IMR-90 (cell line): ENCODE measurements at regions not wholly inside any gene's neighbourhood (a gene's known extent, or its start where the extent isn't known, plus 50 kb on each side); places are given as distances from the start of the nearest gene placed in this dataset.
A peak's percentile ranks its signal among the peaks of the same experiment; 100 is the strongest.

ENCODE experiments used
- ATAC-seq: fragments of 200-7000 bp; cut with Tn5 transposase; 2 replicates; pipeline ENCODE4 v1.9.1; 2020; ENCODE audit warnings: low read depth, mild to moderate bottlenecking, moderate library complexity
- BruUV-seq: library from RNA; stranded (reverse); fragments of 400-500 nt; replicated peaks from 2 replicates; lab custom pipeline; 2021; lab: Mats Ljungman, UMichigan
- CTCF ChIA-PET: fragments of 300-600 bp; formaldehyde crosslinking; extraction: SDS; loops from one replicate; lab custom pipeline; 2021; ENCODE audit warnings: antibody characterized with exemption; lab: Yijun Ruan, JAX
- POLR2A ChIA-PET: fragments of 300-600 bp; sonication (Branson Sonifier 250); formaldehyde crosslinking; loops from one replicate; lab custom pipeline; 2022; ENCODE audit warnings: antibody characterized with exemption; ENCODE audit not compliant: unreplicated experiment; lab: Charles Lee
- DNase-seq: peaks from one replicate; pipeline ENCODE4 v3.0.0; 2013
- H2AFZ ChIP-seq: replicated peaks from 2 replicates; pipeline ENCODE3; 2013; ENCODE audit warnings: low read length, mild to moderate bottlenecking; ENCODE audit not compliant: poor library complexity
- H2AK5ac ChIP-seq: 2 replicates; pipeline ENCODE4 v1.6.1; 2013; ENCODE audit warnings: low read depth, low read length, inconsistent platforms
- H2AK9ac ChIP-seq: replicated peaks from 2 replicates; pipeline ENCODE3; 2013; ENCODE audit warnings: mild to moderate bottlenecking, low read depth, low read length, moderate library complexity; ENCODE audit not compliant: poor library complexity
- H2BK120ac ChIP-seq: 2 replicates; pipeline ENCODE4 v1.6.1; 2013; ENCODE audit warnings: low read depth, low read length, inconsistent platforms
- H2BK15ac ChIP-seq: 3 replicates; pipeline ENCODE4 v1.6.1; 2013; ENCODE audit warnings: low read depth, low read length, inconsistent platforms
- H2BK20ac ChIP-seq: 2 replicates; pipeline ENCODE4 v1.6.1; 2013; ENCODE audit warnings: low read depth, mild to moderate bottlenecking, inconsistent platforms, low read length, moderate library complexity
- H2BK5ac ChIP-seq: 2 replicates; pipeline ENCODE4 v1.6.1; 2013; ENCODE audit warnings: mild to moderate bottlenecking, low read depth, low read length, inconsistent platforms; ENCODE audit not compliant: poor library complexity, severe bottlenecking
- H3K14ac ChIP-seq: replicated peaks from 2 replicates; pipeline ENCODE4 v1.6.1; 2013; ENCODE audit warnings: low read depth, low read length, inconsistent platforms
- H3K18ac ChIP-seq: 2 replicates; pipeline ENCODE4 v1.6.1; 2013; ENCODE audit warnings: low read depth, low read length, control low read depth
- H3K23ac ChIP-seq: 2 replicates; pipeline ENCODE4 v1.6.1; 2013; ENCODE audit warnings: low read depth, low read length, inconsistent platforms
- H3K27ac ChIP-seq: 2 replicates; pipeline ENCODE4 v1.5.1; 2013; ENCODE audit warnings: mild to moderate bottlenecking, control low read depth, low read length; ENCODE audit not compliant: insufficient read depth
- H3K27me3 ChIP-seq: 2 replicates; pipeline ENCODE4 v1.6.1; 2013; ENCODE audit warnings: low read length; ENCODE audit not compliant: control insufficient read depth, insufficient read depth
- H3K36me3 ChIP-seq: 2 replicates; pipeline ENCODE4 v1.6.1; 2013; ENCODE audit warnings: low read length, mixed read lengths; ENCODE audit not compliant: control insufficient read depth, insufficient read depth
- H3K4ac ChIP-seq: 2 replicates; pipeline ENCODE4 v1.6.1; 2013; ENCODE audit warnings: low read depth, low read length, inconsistent platforms
- H3K4me1 ChIP-seq: 2 replicates; pipeline ENCODE4 v1.6.1; 2013; ENCODE audit warnings: low read length, mixed read lengths; ENCODE audit not compliant: control insufficient read depth, insufficient read depth
- H3K4me2 ChIP-seq: 2 replicates; pipeline ENCODE4 v1.6.1; 2013; ENCODE audit warnings: low read depth, mild to moderate bottlenecking, control low read depth, low read length, moderate library complexity
- H3K4me3 ChIP-seq: 2 replicates; pipeline ENCODE4 v1.5.1; 2013; ENCODE audit warnings: low read depth, mild to moderate bottlenecking, control low read depth, low read length, moderate library complexity; ENCODE audit not compliant: insufficient read depth
- H3K56ac ChIP-seq: 2 replicates; pipeline ENCODE4 v1.6.1; 2013; ENCODE audit warnings: low read length, inconsistent platforms; ENCODE audit not compliant: insufficient read depth; ENCODE audit errors: extremely low read depth
- H3K79me1 ChIP-seq, 2 experiments: 2 replicates each; pipeline ENCODE4 v1.6.1; 2013; ENCODE audit warnings: low read length in 2 of 2, inconsistent platforms in 1 of 2, low read depth in 1 of 2
- H3K9ac ChIP-seq: 2 replicates; pipeline ENCODE4 v1.6.1; 2013; ENCODE audit warnings: low read depth, low read length, control low read depth
- H3K9me1 ChIP-seq: 2 replicates; pipeline ENCODE4 v1.6.1; 2013; ENCODE audit warnings: low read length, inconsistent platforms; ENCODE audit not compliant: insufficient read depth
- H3K9me3 ChIP-seq: 2 replicates; pipeline ENCODE4 v1.6.1; 2013; ENCODE audit warnings: low read length; ENCODE audit not compliant: control insufficient read depth, insufficient read depth
- H4K20me1 ChIP-seq: 2 replicates; pipeline ENCODE4 v1.6.1; 2013; ENCODE audit warnings: low read length, inconsistent platforms; ENCODE audit not compliant: insufficient read depth
- H4K5ac ChIP-seq: 2 replicates; pipeline ENCODE4 v1.6.1; 2013; ENCODE audit warnings: mild to moderate bottlenecking, low read depth, low read length, control low read depth
- H4K8ac ChIP-seq, 2 experiments: 2 replicates each; pipeline ENCODE4 v1.6.1; 2013; ENCODE audit warnings: low read depth in 2 of 2, low read length in 2 of 2, control low read depth in 1 of 2, inconsistent platforms in 1 of 2
- H4K91ac ChIP-seq: 2 replicates; pipeline ENCODE4 v1.6.1; 2013; ENCODE audit warnings: low read depth, low read length, inconsistent platforms; ENCODE audit not compliant: insufficient read depth
- CEBPB ChIP-seq: IDR thresholded peaks from 2 replicates; pipeline ENCODE4 v1.6.1; 2012; ENCODE audit warnings: low read depth, low read length, improper control_type of control experiment
- MAZ ChIP-seq: IDR thresholded peaks from 2 replicates; pipeline ENCODE4 v1.6.1; 2012; ENCODE audit warnings: low read depth, mild to moderate bottlenecking, low read length, improper control_type of control experiment, moderate library complexity, borderline replicate concordance
- WGBS, 2 experiments: methylation state at CpG; one replicate each; pipeline versions ENCODE4 v1.1.5 to v1.1.7; 2013; ENCODE audit warnings: missing lambda C conversion rate in 2 of 2; ENCODE audit not compliant: insufficient read length in 1 of 2; ENCODE audit errors: extremely low coverage in 2 of 2; 5-methylcytosine and 5-hydroxymethylcytosine counted together
- dilution Hi-C: fragments of 300-500 bp; cut with HindIII; formaldehyde crosslinking; loops from one replicate; pipeline ENCODE4 v1.14.3; 2018; ENCODE audit warnings: low sequenced_read_pairs; ENCODE audit not compliant: unreplicated experiment
- in situ Hi-C: fragments of 300-500 bp; cut with MboI; formaldehyde crosslinking; loops from 3 replicates; pipeline ENCODE4 v1.14.3; 2019; ENCODE audit warnings: low sequenced_read_pairs, inconsistent platforms, mixed read lengths
- intact Hi-C: fragments of 100-400 bp; cut with micrococcal nuclease; formaldehyde crosslinking; loops from 2 replicates; pipeline ENCODE4 v1.10.0; 2022

DNA sequence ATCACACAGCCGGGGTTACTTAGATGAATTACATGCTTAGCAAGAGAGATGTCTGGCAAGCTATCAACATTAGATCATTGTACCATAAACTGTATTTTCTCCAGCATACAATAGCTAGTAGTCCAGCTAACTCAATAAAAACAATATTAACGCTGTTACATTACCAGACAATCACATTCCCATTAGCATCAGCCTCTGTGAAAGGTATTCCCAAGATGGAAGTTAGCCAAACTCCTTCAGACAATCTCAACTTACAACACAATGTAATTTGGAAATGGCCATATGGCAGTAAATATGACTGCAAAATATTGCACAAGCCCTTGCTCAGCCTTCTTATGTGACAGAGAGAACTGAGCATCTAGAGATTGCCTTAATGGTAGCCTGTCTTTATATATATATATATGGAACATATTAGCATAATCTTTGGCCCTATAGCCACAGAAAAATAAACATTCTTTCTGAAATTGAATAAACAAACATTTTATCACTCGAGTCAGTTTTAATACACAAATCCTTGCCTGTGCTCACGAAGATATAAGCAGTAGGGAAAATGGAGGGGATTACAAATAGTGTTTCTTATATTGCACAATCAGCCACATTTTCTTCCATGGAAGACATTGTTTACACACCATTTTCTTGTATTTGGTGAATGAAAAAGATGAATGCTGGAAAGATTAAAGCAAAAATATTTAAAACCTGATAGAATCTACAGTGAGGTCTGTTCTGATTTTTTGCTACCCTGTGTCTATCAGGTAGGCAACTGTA lies 1060.5 kb downstream of the DIAPH3 start:
- dilution Hi-C loops (no loop called here), in situ Hi-C loops (loop anchor here (25.0 kb wide), 1 partner anchor 659 kb away; no protein-coding TSS in a partner anchor), intact Hi-C loops (no loop called here)
- BruUV-seq: no TSS peak
- H3K4me2 ChIP-seq: peak overlapping the region; percentile 39; the same call in 1 of the 2 replicates
- no peak overlapping the region for H2BK20ac ChIP-seq
- H4K20me1 ChIP-seq: no peaks in the 10 kb centered on the region
- H3K27me3 ChIP-seq: no peaks in the 10 kb centered on the region
- H3K23ac ChIP-seq: no peak overlapping the region
- peak overlapping the region; percentile 46 for H2BK5ac ChIP-seq
- no peaks in the 10 kb centered on the region; the same call in 1 of the 2 replicates for H3K9me1 ChIP-seq
- ChIA-PET CTCF (no interaction called here), POLR2A (no interaction called here)
- no peak overlapping the region for H3K4ac ChIP-seq
- no peak overlapping the region for H4K8ac ChIP-seq
- no peaks in the 10 kb centered on the region for H3K9me3 ChIP-seq
- 0 out of 3 replicates have a peak overlapping the region, but pooled peaks have one; percentile 70 for H2BK15ac ChIP-seq
- H4K5ac ChIP-seq: no peak overlapping the region; the same call in 1 of the 2 replicates
- WGBS, 2 experiments: no CpG with 5 or more reads among the region's 4 CpGs
- no peaks in the 10 kb centered on the region for H3K79me1 ChIP-seq
- H2AFZ ChIP-seq: no peak overlapping the region
- H2BK120ac ChIP-seq: no peak overlapping the region
- H3K14ac ChIP-seq: no peak overlapping the region
- H3K56ac ChIP-seq: no peak overlapping the region
- H3K27ac ChIP-seq: no peak overlapping the region
- no peak overlapping the region for H3K9ac ChIP-seq
- peak; percentile 64 for ATAC-seq
- no peak overlapping the region for H3K4me3 ChIP-seq
- no peak overlapping the region for H4K91ac ChIP-seq
- H3K36me3 ChIP-seq: no peaks in the 10 kb centered on the region
- TF ChIP-seq CEBPB (peak; percentile 91), MAZ (no peak)
- no peak overlapping the region for H2AK9ac ChIP-seq
- DNase-seq: peak; percentile 77
- H3K4me1 ChIP-seq: peaks cover 8% of the 10 kb centered on the region
- peak overlapping the region; percentile 12; the same call in 1 of the 2 replicates for H3K18ac ChIP-seq
- H2AK5ac ChIP-seq: no peak overlapping the region
